Esophagus muscularis mucosa (tissue), 4 donors: ENCODE measurements at regions not wholly inside any gene's neighbourhood (a gene's known extent, or its start where the extent isn't known, plus 50 kb on each side); places are given as distances from the start of the nearest gene placed in this dataset.

Source experiments
- EP300 ChIP-seq: sonication (generic); formaldehyde crosslinking; IDR thresholded peaks from one replicate; pipeline ENCODE4 v1.6.1; 2017; ENCODE audit warnings: antibody characterized with exemption
- POLR2AphosphoS5 ChIP-seq, 2 donors: sonication (generic); formaldehyde crosslinking; IDR thresholded peaks; one replicate each; pipeline ENCODE4 v1.6.1; 2017; ENCODE audit warnings: antibody characterized with exemption in 2 of 2
- TF ChIP-seq, protein P1 (sequence below), 3 experiments: fragments of 200-600 bp in 2 of 3; fragments of 450-650 bp in 1 of 3; sonication (generic) in 2 of 3; IDR thresholded peaks; one replicate each; pipeline ENCODE4 v1.5.1; 2017 to 2019; ENCODE audit warnings: antibody characterized with exemption in 3 of 3, mild to moderate bottlenecking in 2 of 3, moderate library complexity in 1 of 3

DNA sequence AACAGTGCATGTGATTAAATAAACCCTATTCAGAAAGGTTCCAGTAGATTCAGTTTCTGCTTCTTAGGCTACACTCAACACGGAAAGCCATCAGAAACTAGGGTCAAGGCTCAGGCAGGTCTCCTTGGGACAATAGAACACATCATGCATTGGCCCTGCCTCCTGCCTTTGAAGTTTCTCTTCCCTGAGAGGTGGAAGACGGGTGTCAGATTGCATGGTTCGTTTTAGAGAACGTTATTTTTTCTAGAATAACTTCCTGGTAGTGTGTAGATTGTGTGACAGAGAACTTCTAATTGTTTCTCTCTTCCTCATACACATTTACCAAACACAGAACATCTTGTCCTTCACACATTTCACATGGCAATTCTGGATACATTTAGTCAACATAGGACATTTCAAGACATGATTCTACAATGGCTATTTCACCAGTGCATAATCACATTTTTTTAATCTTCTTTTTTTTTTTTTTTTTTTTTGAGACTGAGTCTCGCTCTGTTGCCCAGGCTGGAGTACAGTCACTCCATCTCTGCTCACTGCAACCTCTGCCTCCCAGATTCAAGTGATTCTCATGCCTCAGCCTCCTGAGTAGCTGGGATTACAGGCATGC lies 106.6 kb upstream of the AMN1 start:
- TF ChIP-seq EP300: no peak
- no peak for TF ChIP-seq POLR2AphosphoS5 (IDR thresholded peaks at IDR 0.05)
- TF ChIP-seq, protein P1, sequence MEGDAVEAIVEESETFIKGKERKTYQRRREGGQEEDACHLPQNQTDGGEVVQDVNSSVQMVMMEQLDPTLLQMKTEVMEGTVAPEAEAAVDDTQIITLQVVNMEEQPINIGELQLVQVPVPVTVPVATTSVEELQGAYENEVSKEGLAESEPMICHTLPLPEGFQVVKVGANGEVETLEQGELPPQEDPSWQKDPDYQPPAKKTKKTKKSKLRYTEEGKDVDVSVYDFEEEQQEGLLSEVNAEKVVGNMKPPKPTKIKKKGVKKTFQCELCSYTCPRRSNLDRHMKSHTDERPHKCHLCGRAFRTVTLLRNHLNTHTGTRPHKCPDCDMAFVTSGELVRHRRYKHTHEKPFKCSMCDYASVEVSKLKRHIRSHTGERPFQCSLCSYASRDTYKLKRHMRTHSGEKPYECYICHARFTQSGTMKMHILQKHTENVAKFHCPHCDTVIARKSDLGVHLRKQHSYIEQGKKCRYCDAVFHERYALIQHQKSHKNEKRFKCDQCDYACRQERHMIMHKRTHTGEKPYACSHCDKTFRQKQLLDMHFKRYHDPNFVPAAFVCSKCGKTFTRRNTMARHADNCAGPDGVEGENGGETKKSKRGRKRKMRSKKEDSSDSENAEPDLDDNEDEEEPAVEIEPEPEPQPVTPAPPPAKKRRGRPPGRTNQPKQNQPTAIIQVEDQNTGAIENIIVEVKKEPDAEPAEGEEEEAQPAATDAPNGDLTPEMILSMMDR (IDR thresholded peaks at IDR 0.05): no peak
